Astrocyte (in vitro differentiated cells and primary cell): ENCODE measurements at regions not wholly inside any gene's neighbourhood (a gene's known extent, or its start where the extent isn't known, plus 50 kb on each side); places are given as distances from the start of the nearest gene placed in this dataset.

Experiments used
- CTCF ChIP-seq: IDR thresholded peaks from 2 replicates; pipeline ENCODE4 v1.5.1; 2011; ENCODE audit warnings: low read depth, mild to moderate bottlenecking, inconsistent platforms, low read length, moderate library complexity; ENCODE audit not compliant: insufficient read depth
- EZH2 ChIP-seq: IDR thresholded peaks from 2 replicates; pipeline ENCODE4 v1.6.1; 2012; ENCODE audit warnings: mild to moderate bottlenecking, low read length, inconsistent platforms; ENCODE audit not compliant: insufficient read depth

GRCh38 chr2:234673501-234673900 lies 176.6 kb upstream of the ARL4C start:
- TF ChIP-seq EZH2: no peak
- no peak for TF ChIP-seq CTCF
